Peyer's patch (tissue), 4 donors: ENCODE measurements at regions not wholly inside any gene's neighbourhood (a gene's known extent, or its start where the extent isn't known, plus 50 kb on each side); places are given as distances from the start of the nearest gene placed in this dataset.

Experiments used
- POLR2A ChIP-seq, 2 donors: fragments of 450-650 bp; IDR thresholded peaks; one replicate each; pipeline ENCODE4 v1.5.1; 2017; ENCODE audit warnings: antibody characterized with exemption in 2 of 2, mild to moderate bottlenecking in 2 of 2, moderate library complexity in 2 of 2
- TF ChIP-seq, protein P1 (sequence below), 6 experiments: fragments of 450-650 bp in 4 of 6; fragments of 200-600 bp in 2 of 6; sonication (generic) in 1 of 6; IDR thresholded peaks; one replicate each; pipeline ENCODE4 v1.5.1; 2017 to 2019; ENCODE audit warnings: antibody characterized with exemption in 6 of 6, mild to moderate bottlenecking in 3 of 6, moderate library complexity in 1 of 6

DNA sequence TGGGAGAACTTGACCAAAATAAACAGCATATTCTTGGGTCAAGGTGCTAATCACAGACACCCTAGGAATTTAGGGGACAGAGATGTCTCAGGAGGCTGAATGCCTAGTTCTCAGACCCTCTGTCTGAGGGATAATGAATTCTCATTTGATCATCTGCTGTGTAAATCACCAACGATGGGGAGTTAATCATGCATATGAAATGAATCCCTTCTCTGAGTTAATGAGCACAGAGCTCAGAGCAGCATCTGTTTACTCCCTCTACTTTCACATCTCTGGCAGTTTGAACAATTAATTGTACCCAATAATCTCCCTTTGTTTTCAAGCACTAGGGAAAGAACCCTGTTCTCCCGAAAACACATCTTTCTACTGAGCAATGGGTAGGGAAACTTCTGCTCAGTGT, 129.4 kb upstream of the SRRM4 start:
- TF ChIP-seq, protein P1, sequence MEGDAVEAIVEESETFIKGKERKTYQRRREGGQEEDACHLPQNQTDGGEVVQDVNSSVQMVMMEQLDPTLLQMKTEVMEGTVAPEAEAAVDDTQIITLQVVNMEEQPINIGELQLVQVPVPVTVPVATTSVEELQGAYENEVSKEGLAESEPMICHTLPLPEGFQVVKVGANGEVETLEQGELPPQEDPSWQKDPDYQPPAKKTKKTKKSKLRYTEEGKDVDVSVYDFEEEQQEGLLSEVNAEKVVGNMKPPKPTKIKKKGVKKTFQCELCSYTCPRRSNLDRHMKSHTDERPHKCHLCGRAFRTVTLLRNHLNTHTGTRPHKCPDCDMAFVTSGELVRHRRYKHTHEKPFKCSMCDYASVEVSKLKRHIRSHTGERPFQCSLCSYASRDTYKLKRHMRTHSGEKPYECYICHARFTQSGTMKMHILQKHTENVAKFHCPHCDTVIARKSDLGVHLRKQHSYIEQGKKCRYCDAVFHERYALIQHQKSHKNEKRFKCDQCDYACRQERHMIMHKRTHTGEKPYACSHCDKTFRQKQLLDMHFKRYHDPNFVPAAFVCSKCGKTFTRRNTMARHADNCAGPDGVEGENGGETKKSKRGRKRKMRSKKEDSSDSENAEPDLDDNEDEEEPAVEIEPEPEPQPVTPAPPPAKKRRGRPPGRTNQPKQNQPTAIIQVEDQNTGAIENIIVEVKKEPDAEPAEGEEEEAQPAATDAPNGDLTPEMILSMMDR (IDR thresholded peaks at IDR 0.05): no peak
- no peak for TF ChIP-seq POLR2A (IDR thresholded peaks at IDR 0.05)
